CD4-positive, alpha-beta T cell treated with Interleukin-10 for 1 hour (primary cell): ENCODE measurements at regions not wholly inside any gene's neighbourhood (a gene's known extent, or its start where the extent isn't known, plus 50 kb on each side); places are given as distances from the start of the nearest gene placed in this dataset.
A peak's percentile ranks its signal among the peaks of the same experiment; 100 is the strongest.
"Not testable (repeated sequence)": the region's sequence is repeated elsewhere in the genome, so short reads cannot be mapped to it uniquely, and the experiment has no call there.

Source experiments
- DNase-seq: peaks from one replicate; pipeline ENCODE4 v3.0.0-alpha.2; 2020

DNA sequence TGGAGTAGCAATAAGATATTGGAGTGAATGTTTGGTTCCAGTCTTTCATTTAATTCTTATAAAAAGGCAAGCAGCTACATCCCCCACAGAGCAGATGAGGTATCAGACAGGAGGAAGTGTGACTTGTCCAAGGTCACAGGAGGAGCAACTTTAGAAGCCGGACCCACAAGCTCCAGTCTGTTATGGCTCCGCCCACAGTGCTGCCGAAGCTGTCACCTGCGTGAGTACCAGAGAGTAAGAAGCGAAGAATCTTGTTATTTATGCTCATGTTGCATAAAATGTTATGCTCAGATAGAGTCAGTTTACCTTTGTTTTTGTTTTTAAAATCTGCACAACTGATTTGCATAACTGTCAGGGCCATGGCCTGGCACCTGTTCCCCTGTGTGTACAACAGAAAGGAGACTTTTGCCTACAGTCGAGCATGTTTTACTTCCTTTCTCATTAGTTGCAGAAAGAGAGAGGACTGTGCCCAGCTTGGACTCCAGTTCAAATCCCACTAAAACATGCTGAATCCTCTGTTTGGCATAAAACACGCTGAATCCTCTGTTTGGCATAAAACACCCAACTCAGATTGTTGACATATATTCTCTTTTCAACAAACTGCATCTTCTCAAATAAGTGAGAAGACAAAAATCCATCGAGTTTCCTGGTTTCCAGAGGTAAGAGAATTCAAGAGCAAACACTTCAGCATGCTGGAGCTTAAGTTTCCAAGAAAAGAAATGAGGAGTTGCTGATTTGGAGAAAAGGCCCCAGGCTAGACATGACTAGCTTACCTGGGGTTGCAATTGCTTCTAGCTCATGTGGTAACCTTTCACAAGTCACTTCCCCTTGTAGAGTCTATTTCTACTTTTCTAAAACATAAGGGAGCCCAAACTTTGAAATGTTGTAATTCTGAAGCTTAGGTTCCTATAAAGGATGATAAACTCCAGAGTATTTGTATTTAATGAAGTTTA is 409.8 kb upstream of the ZMIZ1 start:
- no peak for DNase-seq

DNA sequence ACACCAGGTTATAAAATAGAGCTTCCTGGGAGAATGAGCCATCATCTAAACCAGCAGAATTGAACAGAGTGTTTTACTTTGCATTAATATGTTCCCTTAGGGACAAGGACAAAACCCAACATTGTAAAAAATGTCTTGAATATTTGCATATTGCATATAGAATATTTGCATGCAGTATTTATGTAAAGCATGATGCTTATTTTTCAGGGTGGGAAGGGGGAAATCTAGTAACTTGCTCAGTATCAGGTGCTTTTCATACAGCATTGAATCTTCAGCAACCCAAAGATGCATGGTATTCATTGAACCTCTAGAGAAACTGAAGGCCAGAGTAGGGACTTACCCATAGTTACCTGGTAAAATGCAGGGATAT is 409.2 kb upstream of the ZMIZ1 start:
- no peak for DNase-seq

DNA sequence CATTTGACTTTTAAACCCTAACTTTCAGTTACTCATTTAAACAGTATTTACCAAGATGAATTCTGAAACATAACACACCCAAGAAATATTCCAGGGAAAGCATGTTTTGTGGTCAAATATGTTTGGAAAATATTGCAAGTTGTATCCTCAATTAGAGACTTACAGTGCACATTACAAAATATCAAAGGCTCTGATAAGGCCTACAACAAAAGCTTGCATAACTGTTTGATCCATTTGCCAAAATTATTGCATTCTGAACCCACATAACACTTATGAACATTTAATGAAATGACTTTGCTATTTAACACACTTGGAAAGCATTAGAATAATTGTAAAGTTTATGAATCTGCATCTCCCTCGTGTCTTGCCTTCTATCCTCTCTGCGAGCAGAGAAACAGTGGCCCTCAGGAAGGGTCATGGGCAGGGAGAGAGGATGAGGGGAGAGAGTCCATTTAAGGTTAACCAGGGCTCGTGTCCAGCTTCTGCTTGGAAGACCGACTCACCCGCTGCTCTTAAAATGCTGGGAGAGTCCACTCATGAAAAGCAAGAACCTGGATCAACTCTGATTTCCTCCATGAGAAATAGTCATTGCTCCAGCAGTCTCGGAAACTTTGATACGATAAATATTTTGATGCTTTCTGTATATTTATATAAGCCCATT is 408.2 kb upstream of the ZMIZ1 start:
- DNase-seq = no peak

DNA sequence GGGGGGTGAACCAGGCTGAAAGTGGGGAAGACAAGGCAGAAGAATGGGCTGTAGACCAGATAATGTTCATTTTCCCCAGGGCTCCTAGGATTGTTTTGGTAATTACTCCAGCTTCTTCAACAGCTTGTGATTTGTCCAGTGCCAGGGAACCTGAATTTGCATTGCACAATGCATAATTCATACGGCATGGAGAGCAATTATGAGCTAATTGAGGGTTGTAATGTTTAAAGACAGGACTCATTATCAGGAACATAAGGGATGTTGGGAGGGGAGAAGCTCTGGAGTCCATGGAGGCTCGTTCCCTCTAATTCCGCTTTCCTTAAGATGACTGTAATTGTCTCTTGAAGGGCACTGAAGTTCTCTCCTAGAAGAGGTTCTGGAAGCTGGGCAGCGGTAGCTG is 405.0 kb upstream of the ZMIZ1 start:
- no peak for DNase-seq

DNA sequence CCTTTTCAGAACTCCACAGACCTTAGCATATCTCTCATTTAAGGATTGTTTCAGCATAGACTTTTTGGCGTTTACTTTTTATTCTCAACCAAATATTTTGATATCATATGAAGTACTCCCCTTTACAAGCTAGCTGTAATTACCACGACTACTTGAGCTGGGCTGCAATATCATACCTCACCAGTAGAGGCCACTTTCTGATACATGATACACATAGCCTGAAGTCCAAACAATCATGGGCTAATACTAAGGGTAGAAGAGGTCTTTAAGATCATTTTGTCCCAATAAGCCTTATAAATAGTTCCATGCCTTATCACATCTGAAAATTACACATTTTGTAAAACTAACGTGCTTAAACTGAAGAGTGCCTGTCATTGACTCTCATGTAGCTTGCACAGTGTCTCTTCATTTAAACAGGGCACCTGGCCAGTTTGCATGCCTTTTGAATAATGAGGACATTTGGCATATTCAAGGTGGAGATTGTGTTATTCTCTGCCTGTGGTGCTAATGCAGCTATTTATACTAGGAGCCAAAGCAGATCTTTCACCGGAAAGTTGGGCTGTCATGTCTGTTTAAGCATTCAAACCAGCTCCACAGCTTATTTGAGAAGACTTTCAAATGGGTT is 403.7 kb upstream of the ZMIZ1 start:
- DNase-seq = peak; percentile 4

DNA sequence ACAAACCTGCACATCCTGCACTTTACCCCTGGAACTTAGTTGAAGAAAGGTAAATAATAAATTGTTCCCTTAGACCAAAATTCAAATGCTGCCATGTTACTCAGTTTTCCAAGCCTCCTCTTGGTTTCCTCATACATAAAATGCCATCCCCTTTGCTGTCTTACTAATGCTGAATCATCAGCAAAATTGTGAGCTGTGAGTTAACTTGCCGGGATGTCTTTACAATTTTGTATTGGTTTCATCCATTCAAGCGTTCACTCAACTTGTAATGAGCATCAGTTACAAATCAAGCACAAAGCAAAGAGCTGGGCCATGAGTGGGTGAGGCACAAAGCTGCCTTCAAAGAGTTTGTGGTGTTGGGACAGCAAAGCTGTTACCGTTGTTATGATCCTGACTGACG is 395.8 kb upstream of the ZMIZ1 start:
- DNase-seq = no peak

DNA sequence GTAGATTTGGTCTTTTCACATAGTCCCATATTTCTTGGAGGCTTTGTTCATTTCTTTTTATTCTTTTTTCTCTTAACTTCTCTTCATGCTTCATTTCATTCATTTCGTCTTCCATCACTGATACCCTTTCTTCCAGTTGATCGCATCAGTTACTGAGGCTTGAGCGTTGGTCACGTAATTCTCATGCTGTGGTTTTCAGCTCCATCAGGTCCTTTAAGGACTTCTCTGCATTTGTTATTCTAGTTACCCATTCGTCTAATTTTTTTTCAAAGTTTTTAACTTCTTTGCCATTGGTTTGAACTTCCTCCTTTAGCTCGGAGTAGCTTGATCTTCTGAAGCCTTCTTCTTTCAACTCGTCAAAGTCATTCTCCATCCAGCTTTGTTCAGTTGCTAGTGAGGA is 387.6 kb upstream of the ZMIZ1 start:
- DNase-seq = not testable (repeated sequence)

DNA sequence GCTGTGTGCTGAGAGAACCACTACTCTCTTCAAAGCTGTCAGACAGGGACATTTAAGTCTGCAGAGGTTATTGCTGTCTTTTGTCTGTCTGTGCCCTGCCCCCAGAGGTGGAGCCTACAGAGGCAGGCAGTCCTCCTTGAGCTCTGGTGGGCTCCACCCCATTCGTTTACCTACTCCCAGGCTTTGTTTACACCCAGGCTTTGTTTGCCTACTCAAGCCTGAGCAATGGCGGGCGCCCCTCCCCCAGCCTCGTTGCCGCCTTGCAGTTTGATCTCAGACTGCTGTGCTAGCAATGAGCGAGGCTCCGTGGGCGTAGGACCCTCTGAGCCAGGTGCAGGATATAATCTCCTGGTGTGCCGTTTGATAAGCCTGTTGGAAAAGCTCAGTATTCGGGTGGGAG is 386.8 kb upstream of the ZMIZ1 start:
- DNase-seq = not testable (repeated sequence)

DNA sequence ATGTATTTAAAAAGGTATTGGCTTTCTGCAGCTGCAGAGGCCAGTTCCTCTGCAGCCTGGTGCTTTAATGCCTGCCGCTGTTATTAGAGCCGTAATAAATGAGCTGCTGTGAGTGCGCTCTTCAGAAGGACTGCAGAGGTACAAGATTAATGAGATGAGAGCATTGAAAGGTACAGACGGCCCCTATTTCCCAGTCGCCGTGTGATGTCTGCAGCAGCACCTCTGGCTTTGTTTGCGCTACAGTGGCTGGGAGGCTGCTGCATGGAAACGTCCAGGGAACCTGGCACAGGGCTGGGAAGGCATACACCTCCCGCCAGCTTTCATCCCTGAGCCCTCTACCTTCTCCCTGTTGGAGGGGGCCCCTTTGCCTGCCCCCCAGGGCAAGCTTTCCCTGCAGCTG is 383.8 kb upstream of the ZMIZ1 start:
- no peak for DNase-seq

DNA sequence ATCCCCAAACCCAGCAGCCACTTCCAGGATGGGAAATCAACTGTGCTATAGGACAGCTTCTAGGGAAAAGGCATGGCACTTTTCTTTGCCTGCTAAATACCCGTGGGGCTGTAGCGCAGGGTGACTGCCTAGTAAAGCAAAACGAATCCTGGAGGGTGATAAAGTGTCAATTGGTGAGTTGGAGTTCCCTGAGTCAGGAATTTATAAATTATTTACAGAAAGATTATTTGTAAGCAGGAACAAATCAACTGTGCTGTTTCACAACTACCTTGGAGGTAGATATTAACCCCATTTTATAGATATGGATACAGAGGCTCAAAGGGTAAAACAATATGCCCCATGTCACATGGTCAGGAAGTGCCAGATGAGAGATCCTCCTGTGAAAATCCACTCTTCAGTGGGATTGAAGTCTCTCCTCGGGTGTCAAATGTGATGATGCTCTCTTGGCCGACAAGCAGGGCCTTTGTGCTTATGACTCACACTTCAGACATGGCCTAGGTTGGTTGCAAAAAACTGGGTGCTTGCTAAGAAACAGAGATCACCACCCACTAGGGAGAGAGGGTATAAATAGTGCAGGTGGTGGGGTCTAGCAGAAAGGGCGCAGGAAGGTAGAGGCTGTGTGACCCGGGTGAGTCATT is 383.2 kb upstream of the ZMIZ1 start:
- DNase-seq = no peak

DNA sequence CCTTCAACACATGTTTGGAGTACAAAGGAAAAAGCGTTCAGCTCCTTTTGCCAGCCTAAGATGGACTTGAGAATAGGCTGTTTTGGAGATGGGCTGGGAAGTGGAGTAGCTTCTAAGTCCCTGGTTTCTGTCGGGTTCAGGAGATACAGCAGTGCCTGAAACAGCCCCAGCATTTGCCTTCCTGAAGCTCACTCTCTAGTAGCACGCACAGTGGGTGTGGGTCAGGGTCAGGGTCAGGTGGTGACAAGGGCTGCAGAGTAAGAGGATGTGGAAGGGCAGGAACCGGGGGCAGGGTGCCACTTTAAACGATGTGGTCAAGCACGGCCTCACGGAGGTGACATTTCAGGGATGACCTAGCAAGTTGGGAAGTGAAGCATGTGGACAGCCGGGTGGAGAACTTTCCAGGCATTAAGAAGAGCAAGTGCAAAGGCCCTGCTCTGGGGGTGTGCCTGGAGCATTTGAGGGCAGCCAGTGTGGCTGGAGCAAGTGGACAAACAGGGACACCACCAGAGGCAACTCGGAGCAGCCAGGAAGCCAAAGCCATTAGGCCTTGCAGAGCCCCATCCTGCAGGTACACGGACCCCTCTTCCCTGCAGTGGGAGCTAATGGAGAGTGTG is 382.2 kb upstream of the ZMIZ1 start:
- DNase-seq = no peak

DNA sequence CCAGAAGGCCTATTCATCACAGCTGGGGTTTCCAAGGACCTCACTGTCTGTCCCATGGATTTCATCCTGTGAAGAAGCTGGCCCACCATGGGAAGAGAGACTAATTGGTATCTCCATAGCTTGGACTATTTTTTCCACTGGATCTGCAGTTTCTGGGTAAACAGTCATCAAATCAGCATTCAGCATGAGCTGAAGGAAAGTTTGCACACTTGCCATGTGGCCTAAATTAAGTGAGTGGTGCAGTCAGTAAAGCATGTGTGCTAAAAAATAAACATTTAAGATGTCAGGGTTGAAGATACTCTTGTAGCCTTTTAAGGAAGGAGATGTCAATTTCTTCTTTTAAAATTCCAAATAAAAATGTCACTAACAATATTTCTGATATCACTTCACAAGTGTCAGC is 381.1 kb upstream of the ZMIZ1 start:
- DNase-seq = no peak

DNA sequence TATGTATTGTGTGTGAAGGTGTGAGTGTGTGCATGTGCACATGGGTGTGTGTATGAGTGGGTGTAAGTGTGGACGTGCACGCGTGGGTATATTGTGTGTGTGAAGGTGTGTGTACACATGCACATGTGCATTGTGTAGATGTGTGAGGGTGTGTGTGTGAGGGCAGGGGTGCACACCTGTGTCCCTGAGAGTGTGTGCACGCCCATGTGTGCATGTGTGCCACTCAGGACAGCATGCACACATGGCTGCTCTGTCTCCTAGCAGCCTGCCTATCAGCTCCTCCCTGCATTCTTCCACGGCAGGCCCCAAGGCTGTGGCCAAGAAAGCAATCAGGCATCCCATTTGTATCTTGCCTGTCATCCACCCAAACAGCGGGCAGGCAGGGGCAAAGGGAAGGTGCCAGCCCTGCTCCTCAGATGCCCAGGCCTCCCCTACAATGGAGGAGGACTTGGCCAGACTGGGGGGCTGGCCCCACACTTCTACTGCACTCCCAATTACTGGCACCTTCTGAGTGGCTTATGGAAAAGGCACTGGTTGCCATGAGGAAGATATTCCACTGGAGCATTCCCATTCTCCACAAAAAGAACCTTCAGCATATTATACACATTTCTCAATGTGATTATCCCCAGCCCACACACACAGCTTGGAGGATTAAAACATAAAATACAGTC is 380.4 kb upstream of the ZMIZ1 start:
- DNase-seq = no peak

DNA sequence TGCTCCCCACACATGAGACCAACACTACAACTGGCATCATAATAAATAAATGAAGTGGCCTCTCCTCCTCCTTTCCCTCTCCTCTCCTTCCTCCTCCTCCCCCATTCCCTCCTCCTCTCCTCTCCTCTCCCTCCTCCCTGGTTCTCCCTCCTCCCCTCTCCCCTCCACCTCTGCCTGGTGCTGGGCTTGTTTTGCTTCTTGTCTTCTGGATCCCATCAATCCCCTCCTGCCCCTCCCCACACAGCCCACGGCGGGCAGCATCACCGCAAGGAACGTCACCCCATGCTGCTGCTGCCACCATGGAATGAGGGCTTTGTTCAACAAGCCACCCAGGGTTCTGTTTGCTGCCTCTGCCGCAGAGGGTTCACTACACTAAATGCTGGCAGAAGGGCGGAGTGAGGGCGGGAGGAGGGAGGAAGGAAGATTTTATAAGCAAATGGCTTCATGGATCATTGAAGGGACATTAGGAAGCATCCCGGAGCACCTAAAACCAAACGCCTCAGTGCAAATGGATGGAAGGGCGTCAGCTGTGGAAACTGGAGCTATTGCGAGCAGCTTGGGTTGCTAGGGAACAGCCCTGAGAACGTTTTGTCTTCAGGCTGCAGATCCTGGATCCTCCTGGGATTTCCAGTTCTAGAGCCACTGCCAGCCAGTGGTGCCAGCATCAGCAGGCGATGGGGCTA is 379.7 kb upstream of the ZMIZ1 start:
- no peak for DNase-seq

DNA sequence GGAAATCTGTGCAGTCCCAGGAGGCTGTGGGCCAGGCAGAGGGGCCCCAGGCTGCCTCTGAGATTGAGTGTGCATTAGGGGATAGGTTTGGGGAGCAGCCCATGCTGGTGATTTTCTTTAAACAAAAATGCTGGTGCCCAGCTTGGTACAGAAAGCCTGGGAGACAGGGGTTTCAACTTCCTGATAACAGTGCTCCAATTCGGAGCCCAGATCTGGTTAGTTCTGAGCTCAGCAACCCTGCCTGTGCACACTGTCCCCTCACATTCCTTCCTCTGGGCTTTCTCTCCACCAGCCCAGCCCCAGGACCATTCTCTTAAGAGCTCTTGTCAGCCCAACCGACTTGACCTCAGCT is 379.2 kb upstream of the ZMIZ1 start:
- no peak for DNase-seq

DNA sequence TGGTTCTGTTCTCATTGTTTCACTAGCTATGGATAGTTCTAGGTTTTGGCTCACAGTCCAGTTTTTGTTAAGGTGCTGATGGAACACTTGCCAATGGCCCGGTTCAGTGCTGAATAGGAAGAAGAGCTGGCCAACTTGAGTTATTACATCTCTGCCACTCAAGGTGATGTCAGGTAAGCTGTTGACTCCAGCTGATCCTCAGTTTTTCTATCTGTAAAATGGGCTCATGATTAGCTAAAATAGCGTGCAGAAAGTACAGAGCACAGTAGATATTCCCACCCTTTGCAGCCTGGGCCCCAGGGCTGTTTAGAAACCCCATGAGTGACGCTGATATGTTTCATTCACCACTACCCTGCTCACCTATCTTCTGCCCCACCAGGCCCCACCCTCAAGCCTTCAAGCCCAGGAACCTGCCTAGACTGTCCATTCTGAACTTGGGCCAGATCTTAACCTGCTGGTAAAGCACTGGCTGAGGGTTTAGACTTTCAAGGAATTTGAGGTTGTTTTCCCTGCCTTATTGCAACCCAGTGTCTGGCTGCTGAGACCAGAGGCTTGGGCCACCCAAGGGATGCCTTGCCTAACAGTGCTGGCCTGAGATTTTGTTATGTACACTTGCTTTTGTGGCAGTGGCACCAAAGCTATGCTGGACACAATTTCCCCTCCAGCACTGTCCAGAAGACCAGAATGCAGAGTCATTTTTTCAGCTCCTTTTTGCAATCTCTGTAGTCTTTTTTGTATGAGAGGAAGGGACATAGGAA is 378.2 kb upstream of the ZMIZ1 start:
- DNase-seq = no peak

DNA sequence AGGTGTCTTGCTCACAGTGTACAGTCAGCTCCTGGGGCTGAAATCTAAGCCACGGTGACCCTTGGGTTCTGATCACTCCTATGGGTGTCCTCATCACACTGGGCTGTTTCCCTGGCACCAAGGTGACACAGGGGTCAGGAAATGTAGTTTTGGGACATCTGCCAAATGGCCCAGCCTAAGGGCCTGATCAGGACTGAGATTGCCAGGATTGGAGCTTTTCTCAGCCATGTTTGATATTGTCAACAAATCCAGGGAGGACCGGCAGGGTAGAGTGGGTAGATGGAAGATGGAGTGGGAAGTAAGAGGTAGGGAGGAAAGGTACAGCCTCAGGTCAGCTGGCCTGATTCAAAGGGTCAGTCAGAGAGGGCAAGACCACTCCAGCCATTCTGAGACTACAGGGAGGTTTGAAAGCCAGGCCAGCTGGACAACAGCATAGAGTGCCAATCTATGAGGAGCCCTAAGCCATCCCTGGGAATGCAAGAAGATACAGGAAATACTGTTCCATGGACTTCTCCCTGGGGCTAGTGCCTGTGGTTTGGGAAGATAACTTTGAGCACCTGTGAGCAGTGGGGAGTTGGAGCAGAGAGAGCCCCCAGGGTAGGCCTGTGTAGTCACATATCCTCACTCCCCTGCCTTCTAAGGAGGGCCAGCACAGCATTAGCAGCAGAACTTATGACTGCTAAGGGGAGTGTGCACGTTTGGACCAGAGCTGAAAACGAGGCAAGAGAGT is 377.3 kb upstream of the ZMIZ1 start:
- no peak for DNase-seq

DNA sequence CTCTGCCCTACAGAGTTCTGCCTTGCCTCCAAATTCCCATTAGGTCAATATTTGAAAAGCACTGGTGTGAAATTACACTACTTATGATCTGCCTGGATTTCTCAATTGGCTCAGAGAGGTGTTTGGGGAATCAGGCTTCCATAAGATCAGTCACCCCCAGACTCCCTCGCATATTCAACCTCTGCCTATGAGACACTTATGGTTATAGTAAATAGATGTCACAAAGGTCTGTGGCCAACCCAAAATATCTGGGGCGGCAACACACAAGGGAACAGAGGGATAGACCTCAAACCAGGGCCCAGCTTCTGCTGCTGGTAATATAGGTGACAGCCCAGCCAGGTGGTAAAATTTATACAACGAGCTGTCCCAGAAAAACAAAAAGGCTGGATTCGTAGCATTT is 376.7 kb upstream of the ZMIZ1 start:
- DNase-seq = no peak

DNA sequence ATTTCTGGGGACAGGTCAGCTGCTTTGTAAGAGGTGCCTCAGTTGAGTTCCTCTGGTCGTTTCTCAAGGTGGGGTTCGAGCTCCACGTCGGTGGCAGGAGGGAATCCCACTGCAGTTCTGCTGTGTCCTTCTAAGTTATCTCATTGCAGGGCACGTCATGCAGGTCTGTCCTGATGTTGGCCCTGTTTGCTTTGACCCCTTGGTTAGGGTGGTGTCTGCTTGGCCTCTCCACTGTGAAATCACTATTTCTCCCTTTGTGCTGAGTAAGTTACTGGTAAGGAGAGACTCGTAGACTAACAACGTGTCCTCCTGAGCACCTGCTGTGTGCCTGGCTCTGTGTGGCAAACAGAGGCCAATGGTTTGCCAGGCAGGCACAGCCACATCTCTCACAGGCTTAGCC is 372.9 kb upstream of the ZMIZ1 start:
- no peak for DNase-seq

DNA sequence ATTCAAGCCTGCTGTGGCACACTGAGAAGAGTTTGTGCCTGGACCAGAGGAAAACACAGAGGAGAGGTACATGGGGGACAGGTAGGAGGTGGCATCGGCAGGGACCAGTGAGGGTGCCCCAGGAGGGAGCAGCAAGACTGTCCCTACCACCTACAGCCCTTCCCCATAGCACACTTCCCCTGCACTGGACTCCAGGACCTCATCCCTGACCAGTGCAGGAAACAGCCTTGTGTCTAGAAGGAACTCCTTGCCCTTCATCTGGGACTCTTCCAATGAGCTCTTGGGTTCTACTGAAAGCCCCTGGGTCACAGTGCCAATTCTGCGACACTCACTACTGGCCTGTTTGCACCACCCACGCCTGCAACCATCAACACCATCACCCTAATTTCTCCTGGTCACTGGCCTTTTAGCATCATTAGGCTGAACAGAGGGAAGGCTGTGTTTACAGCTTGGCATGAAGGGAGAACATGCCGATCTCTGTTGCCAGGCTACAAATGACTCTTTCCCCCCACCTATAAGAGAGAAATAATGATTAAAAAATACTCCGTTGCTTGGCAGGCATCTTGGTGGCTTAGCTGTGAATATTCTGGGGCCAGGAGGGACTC is 371.9 kb upstream of the ZMIZ1 start:
- no peak for DNase-seq
